Ovary (tissue), 3 donors: ENCODE measurements at regions not wholly inside any gene's neighbourhood (a gene's known extent, or its start where the extent isn't known, plus 50 kb on each side); places are given as distances from the start of the nearest gene placed in this dataset.
"Not testable (repeated sequence)": the region's sequence is repeated elsewhere in the genome, so short reads cannot be mapped to it uniquely, and the experiment has no call there.

Source experiments
- EP300 ChIP-seq: sonication (generic); formaldehyde crosslinking; IDR thresholded peaks from one replicate; pipeline ENCODE4 v1.6.1; 2017; ENCODE audit warnings: antibody characterized with exemption
- POLR2A ChIP-seq: fragments of 450-650 bp; IDR thresholded peaks from one replicate; pipeline ENCODE4 v1.6.1; 2017; ENCODE audit warnings: antibody characterized with exemption, mild to moderate bottlenecking, moderate library complexity
- TF ChIP-seq, protein P1 (sequence below), 3 donors: fragments of 450-650 bp in 2 of 3; fragments of 200-600 bp in 1 of 3; IDR thresholded peaks; one replicate each; pipeline versions ENCODE4 v1.5.1 to v1.8.0; 2016 to 2022; ENCODE audit warnings: antibody characterized with exemption in 3 of 3, mild to moderate bottlenecking in 1 of 3
- donor health status: DM: no; HTN: no; CAD: no.

DNA sequence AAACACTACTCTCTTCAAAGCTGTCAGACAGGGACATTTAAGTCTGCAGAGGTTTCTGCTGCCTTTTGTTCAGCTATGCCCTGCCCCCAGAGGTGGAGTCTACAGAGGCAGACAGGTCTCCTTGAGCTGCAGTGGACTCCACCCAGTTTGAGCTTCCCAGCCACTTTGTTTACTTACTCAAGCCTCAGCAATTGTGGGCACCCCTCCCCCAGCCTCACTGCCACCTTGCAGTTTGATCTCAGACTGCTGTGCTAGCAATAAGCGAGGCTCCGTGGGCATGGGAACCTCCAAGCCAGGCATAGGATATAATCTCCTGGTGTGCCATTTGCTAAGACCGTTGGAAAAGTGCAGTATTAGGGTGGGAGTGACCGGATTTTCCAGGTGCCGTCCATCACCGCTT is 435.2 kb downstream of the TMEM121 start:
- TF ChIP-seq, protein P1, sequence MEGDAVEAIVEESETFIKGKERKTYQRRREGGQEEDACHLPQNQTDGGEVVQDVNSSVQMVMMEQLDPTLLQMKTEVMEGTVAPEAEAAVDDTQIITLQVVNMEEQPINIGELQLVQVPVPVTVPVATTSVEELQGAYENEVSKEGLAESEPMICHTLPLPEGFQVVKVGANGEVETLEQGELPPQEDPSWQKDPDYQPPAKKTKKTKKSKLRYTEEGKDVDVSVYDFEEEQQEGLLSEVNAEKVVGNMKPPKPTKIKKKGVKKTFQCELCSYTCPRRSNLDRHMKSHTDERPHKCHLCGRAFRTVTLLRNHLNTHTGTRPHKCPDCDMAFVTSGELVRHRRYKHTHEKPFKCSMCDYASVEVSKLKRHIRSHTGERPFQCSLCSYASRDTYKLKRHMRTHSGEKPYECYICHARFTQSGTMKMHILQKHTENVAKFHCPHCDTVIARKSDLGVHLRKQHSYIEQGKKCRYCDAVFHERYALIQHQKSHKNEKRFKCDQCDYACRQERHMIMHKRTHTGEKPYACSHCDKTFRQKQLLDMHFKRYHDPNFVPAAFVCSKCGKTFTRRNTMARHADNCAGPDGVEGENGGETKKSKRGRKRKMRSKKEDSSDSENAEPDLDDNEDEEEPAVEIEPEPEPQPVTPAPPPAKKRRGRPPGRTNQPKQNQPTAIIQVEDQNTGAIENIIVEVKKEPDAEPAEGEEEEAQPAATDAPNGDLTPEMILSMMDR (IDR thresholded peaks at IDR 0.05), result not testable (repeated sequence)
- not testable (repeated sequence) for TF ChIP-seq POLR2A, EP300
